GM19452 (cell line): ENCODE measurements at regions not wholly inside any gene's neighbourhood (a gene's known extent, or its start where the extent isn't known, plus 50 kb on each side); places are given as distances from the start of the nearest gene placed in this dataset.
"Not testable (repeated sequence)": the region's sequence is repeated elsewhere in the genome, so short reads cannot be mapped to it uniquely, and the experiment has no call there.

Experiments
- ATAC-seq: cut with Tn5 transposase; IDR thresholded peaks from one replicate; pipeline ENCODE4 v1.9.1; 2021; ENCODE audit not compliant: unreplicated experiment

DNA sequence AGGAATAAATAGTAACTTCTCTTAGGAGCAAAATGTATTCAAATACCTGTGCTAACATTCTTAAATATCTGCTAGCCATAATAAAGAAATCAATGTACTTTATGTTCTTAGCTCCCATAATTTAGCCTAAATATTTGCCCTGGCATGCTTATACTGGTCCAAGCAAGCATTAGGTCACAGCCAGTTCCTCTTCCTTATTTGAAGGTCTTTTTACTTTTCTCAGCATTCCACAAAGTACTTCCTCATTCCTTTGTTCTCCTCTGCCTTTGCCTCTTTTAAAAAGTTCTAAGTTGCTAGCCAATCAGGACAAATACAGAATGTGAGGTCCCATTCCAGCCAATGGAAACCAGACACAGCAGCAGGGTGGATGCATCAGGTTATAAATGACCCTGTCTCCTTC is 102.9 kb upstream of the INTU start:
- ATAC-seq, result not testable (repeated sequence)

DNA sequence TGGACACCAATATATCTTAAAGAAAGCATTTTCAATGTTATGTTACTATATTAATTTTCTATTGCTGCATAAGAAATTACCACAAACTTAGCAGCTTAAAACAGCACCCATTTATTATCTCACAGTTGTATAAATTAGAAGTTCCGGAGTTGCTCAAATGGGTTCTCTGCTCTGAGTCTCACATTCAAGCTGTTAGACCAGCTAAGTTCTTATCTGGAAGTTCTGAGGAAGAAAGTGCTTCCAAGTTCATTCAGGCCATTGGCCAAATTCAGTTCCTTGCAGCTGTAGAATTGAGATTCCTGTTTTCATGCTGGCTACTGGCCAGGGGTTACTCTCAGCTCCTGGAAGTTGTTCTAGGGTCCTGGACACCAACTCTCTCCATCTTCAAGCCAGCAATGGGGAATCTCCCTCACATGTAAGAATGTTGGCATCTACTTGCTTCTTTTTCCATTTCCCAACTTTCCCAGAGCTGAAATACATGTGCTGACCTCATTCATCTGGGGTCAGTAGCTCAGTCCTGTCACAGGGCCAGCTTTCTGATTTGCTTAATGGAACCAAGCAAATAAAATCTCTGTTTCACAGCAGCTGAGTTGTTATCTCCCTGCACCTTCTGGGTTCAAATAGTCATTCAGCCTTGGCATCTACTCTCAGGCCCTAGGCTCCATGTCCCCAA is 99.6 kb upstream of the INTU start:
- ATAC-seq, result no peak

DNA sequence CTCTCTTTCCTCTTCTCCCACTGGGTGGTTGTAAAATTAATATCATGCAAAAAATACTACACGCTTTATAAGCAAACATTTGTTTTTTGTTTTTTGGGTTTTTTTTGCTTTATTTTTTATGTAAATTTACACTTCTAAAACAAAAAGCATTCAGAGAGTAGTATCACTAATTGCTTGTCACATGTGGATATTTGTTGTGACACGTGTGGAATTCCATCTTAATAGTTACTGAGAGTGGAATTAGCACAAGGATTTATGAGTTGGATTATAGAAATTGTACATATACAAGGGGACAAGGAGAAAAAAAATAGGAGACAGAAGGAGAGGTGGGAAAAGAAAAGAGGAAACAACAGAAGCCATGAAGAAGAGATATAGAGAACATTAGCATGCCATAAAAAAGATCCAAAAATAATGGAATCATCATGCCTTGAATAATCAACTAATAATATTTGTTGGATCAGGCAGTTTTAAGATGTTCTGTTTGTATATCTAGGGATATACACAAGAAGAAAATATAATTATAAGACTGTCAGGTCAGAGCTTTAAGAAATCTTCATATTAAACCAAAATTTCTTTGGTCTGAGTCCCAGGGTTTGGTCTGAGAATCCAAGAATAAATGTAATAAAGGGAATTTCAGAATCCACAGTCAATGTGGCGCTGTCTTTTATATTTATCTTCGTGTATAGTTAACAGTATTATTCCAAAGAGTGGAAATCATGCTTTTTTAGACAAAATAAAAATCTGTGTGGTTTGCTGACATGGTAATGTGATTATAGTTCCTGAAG is 98.5 kb upstream of the INTU start:
- no peak for ATAC-seq

DNA sequence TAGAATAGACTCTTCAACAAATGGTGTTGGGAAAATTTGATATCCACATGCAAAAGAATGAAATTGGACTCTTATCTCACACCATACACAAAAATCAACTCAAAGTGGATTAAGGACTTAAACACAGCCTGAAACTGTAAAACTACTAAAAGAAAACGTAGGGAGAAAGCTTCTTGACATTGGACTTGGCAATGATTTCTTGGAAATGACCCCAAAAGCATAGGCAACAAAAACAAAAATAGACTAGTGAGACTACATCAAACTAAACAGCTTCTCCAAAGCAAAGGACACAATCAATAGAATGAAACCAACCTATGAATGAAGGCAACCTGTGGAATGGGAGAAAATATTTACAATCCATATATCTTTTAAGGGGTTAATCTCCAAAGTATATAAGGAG is 94.7 kb upstream of the INTU start:
- ATAC-seq, result no peak

DNA sequence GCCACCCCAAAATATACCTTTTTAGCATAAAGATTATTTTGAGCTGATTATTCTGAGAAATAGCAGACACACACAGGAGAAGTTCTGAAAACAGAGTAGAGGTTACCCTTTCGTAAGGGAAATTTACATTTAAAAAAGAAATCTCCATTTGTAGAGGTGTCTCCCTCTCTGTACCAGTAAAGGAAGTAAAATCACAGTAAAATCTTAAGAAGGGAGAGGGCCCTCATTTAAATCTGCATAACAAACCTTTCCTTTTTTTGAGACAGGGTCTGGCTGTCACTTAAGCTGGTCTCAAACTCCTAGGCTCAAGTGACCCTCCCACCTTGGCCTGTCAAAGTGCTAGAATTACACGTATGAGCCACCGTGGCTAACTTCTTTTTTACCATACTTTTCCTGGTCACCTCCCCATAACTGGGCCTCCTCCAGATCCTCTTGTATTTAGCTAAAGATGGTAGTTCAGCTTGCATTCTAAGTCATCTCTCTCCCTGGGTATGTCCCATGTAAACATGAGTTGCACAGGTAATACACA is 92.2 kb upstream of the INTU start:
- no peak for ATAC-seq

DNA sequence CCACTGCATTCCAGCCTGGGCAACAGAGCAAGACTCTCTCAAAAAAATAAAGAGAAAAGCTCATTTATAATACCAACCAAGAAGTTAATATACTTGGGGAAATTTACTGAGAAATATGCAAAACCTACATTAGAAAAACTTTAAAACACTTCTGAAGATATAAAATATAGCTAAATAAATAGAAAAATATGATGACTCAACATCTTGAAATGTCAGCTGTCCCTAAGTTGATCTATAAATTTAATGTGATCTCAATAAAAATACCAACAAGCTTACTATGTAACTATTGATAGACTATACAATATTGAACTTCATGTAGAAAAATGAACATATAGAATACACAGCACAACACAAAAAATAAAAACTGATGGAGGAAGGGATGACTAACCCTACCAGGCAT is 87.5 kb upstream of the INTU start:
- ATAC-seq, result no peak

DNA sequence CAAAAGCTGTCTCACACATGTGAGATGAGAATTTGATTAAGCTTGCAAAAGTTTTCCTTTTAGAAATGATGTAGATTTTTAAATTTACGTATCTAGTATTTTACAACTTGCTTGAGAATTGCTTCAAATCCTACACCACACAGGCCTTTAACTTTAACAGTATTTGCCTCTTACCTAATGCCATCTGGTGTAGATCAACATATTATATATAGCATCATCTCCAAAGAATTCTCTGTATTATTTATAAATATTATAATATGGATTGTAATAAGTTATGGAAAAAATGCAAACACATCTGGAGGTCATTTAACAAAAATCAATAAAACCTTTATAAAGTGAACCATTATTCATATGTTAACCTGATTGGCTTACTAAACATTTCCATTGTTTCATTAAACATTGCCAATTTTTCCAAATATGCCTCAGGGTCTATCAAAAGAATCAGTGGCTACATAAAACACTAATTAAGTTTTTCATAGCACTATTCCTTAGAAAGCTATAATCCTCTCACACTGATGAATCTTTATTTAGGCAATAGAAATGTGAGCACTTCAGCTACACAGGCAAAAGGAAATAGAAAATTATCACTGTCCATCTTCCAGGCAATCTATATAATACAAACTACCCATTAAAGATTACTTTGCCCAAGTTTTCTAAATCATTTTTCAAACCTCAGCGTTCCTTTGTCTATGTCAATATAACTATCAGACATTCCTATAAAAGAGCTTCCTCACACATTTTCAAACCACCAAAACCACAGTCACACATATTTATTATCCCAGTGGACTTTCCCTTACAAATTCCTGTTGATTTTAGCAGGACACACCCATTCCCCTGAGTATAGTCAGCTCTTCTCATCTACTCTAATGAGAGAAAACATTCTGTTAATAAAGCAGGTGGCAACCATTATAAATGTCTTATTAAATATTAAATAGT is 83.5 kb upstream of the INTU start:
- ATAC-seq, result no peak

DNA sequence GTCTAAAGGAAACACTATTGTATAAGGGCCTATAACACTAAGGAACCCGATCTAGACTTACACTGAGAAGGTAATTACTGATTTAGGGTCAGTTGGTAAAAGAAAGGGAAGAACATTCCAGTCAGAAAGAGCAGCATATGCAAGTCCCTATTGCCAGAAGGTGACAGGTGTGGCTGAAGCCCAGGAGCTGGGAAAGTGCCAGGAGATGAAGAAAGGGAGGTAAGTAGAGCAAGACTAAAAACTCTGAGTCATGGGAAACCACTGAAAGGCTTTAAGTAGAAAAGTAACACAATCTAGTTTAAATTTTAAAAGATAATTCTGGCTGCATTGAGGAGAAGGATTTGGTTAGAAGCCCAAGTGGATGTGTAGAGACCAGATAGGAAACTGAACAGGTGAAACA is 77.7 kb upstream of the INTU start:
- no peak for ATAC-seq

DNA sequence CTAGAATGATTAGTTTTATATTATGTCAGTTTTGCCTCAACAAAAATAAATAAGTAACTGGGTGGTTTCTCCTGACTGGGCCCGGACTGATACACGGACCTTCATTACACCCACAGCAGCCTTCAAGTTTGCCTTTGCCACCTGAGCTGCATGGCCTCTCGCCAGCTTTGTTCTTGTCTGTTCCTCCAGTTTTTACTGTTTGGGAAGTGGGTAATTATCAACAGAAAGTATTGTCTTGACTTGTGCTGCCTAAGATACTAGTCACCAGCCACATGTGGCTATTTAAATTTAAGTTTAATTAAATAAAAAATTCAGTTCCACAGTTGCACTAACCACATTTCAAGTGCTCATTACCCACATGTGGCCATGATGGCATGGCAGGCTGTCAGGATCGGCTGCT is 74.7 kb upstream of the INTU start:
- no peak for ATAC-seq

DNA sequence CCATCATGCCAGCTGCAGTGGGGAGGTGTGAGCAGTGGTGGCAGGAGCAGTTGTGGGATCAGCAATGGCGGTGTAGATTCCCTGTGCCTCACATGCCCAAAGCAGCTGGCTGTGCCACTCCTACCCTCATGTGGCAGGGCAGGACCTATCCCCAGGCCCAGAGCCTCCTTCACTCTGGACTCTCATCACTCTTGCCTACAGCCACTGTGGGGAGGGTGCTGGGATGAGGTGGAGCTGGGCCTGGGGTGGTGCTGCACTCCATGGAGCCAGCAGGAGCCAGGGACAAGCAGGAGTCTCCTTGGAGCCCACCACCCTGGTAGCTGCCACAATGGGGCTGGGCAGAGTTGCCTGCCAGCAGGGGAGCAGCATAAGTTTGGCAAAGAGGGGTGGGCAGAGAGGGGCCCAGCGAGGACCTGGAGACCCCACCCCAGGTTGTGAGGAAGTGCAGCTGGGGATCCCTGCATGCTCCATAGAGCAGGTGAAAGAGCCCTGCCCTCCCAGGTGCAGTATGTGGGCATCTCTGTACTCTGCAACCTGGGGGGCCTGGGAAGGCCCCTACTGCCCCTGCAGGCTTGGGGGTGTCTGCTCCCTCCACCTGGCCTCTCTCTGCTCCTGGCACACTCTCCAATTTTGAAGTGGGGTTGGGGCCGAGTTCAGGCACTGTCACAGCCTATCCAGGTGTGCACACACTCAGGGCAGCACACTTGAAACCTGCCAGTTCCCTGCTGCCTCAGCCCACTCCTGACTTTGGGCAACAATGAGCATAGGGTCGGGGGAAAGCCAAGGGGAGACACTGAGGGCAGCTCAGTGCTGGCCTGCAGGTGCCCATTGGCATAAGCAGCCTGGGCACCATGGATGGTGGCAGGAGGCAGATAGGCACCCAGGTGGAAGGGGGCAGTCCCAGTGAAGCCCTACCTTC is 74.0 kb upstream of the INTU start:
- ATAC-seq, result no peak

DNA sequence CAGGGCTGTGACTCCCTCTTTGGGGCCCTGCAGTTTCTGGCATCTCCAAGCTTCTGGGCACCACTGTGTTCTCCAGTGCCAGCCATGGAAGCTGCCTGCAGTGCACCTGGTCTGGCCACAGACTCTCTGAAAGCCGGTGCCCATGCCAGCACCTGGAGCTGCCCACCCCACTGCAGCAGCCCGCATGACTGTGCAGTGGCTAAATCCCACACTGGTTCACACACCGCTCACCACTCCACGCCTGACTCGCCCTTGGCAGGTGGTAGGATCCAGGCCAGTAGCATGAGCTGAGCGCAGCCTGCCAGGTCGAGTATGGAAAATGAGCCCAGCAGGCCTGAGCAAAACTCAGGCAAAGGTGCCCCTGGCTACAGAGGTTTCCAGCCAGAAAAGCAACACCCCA is 72.8 kb upstream of the INTU start:
- ATAC-seq, result no peak

DNA sequence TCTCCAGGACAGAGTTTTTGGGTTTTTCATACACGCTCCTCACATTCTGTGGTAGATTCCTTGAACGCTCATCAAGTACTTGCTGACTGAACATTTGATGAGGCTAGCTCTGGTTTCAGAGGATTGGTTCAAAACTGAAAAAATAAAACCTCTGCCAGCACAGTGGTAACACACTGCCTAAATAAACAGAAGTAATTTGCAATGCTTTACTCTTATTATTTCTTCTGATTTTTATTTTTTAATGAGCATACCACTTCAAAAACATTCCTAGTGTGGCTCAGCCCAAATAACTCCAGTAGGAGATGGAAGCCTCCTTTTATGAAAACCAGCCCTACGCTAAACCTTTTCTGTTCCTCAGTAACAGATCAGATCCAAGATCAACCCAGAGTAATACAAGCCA is 72.0 kb upstream of the INTU start:
- ATAC-seq, result no peak

DNA sequence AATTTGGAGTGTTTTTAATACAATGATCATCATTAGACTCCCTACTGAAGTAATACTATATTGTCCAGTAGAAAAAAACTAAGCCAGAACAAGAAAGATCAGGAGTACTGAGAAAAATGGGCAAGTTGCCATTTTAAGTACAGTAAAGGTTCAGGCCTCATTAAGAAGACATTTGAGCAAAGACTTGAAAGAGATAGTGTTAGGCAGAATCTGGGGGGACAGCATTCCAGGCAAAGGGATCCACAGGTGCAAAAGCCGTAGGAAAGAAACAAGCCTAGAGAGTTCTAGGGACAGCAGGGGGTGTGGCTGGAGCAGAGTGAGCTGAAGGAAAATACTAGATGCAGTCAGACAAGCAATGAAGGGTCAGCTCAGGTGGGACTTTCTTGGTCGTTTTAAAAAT is 58.1 kb upstream of the INTU start:
- no peak for ATAC-seq

DNA sequence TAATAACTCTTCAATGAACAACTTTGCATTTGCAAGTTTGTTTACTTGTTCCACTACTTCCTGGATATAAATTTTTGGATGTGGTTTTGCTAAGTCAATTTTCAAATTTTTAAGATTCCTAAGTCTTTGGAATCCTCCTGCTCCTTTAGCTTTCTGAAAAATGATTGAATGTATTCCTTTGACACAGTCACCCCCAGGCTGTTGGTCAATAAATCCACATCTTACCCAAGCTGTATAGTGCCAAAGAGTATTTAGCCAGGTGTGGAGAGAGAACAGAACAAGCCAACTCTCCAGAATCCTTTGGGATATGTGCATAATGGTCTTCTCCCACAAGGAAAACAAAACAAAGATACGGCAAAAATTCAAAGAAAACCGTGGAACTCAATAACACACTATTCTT is 56.9 kb upstream of the INTU start:
- no peak for ATAC-seq

DNA sequence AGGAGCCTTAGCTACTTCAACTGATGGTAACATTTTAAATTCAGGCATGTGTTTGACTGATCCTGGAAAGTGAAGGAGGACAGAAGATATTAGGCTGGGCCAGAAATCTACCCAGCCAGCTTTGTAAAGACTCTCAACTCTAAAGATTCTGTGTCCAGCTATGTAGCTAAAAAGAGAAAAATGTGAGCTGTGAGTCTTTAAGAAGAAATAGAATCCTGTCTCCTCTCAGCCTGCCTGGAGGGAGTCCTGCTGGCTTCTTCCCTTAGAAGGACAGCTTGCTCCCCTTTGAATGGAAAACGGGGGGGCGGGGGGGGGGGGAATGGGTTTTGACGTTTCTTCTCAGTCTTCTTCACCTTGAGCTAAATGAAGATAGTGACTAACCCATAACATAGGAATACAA is 54.3 kb upstream of the INTU start:
- no peak for ATAC-seq

DNA sequence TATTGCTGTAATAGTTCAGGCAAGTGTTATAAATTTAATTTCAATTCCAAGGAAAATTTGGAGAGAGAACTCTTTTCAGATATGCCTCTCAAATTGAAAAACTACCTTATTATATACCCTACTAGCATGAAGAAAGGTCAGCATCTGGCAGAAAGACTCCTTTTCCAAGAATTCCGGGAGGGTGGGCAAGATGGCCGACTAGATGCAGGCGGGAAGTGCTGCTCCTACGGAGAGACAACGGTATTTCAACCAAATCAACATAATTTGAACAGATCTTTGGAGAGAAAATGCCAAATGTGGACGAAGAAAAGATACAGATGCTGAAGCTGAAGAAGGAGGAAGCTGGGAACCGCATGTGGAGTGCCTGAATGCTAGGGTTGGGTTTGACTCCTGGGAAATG is 53.8 kb upstream of the INTU start:
- no peak for ATAC-seq

DNA sequence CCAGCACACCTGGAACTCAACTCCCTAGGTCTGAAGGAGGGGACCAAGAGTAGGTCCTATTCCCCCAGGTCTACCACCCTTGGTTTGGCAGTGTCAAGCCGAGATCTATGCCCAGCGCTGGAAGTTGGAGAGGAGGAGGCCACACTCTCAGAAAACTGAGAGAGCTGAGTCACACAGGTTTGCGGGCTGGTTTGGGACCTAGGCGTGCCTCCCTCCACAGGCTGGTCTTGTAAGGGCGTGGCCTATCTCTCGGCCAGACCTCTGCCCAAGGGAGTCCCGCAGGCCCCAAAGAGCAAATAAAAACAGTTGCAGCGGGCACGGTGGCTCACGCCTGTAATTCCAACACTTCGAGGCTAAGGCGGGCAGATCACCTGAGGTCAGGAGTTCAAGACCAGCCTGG is 52.9 kb upstream of the INTU start:
- ATAC-seq, result no peak

DNA sequence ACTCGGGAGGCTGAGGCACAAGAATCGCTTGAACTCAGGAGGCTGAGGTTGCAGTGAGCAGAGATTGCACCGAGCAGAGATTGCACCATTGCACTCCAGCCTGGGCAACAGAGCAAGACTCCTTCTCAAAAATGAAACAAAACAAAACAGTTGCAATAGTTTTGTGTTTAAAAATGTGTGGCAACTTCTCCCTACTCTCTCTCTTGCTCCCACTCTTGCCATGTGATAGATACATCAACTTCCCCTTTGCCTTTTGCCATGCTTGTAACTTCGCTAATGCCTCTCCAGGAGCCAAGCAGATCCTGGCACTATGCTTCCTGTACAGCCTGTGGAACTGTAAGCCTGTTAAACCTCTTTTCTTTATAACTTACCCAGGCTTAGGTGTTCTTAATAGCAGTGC is 52.5 kb upstream of the INTU start:
- no peak for ATAC-seq

DNA sequence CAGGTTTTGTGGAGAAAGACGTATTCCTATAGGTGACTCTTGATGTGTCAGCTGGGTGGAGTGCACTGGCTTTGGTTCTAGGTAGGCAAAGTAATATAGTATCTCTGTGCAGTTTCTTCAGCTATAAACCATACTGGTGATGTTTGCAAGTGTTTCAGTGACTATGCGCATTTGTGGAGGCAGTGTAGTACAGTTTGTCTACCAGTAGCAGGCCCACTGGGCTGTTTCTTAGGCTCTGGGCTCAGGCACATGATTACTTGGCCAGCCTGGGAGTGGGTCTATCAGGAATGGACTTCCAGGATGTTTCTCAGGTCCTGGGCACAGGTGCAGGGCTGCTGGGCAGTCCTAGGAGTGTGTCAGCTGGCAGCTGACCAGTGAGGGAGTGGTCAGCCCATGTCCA is 51.9 kb upstream of the INTU start:
- no peak for ATAC-seq
